ENCODE measurements at regions not wholly inside any gene's neighbourhood (a gene's known extent, or its start where the extent isn't known, plus 50 kb on each side); places are given as distances from the start of the nearest gene placed in this dataset.

GRCh38 chr5:121174351-121174750 lies 677.3 kb upstream of the FTMT start:
- no peaks in the 10 kb centered on the region for H3K4me1 ChIP-seq (ENCODE audit: control insufficient read depth, low read length)
- no peak overlapping the region for H3K27ac ChIP-seq (ENCODE audit: low read depth, low read length)
- H3K36me3 ChIP-seq (ENCODE audit: control insufficient read depth, low read length) = no peaks in the 10 kb centered on the region
- no peaks in the 10 kb centered on the region; the same call in 1 of the 2 replicates for H3K9me3 ChIP-seq (ENCODE audit: control insufficient read depth, insufficient read depth, low read length)
- no peaks in the 10 kb centered on the region for H3F3A ChIP-seq (ENCODE audit: control insufficient read depth, insufficient read depth)
- TF ChIP-seq, protein P1, sequence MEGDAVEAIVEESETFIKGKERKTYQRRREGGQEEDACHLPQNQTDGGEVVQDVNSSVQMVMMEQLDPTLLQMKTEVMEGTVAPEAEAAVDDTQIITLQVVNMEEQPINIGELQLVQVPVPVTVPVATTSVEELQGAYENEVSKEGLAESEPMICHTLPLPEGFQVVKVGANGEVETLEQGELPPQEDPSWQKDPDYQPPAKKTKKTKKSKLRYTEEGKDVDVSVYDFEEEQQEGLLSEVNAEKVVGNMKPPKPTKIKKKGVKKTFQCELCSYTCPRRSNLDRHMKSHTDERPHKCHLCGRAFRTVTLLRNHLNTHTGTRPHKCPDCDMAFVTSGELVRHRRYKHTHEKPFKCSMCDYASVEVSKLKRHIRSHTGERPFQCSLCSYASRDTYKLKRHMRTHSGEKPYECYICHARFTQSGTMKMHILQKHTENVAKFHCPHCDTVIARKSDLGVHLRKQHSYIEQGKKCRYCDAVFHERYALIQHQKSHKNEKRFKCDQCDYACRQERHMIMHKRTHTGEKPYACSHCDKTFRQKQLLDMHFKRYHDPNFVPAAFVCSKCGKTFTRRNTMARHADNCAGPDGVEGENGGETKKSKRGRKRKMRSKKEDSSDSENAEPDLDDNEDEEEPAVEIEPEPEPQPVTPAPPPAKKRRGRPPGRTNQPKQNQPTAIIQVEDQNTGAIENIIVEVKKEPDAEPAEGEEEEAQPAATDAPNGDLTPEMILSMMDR (IDR thresholded peaks at IDR 0.05; ENCODE audit: low read depth, low read length, poor library complexity, severe bottlenecking) = no peak
- H3K4me2 ChIP-seq (ENCODE audit: low read length) = no peak overlapping the region
- H4K20me1 ChIP-seq (ENCODE audit: control insufficient read depth, insufficient read depth, low read depth, low read length) = no peaks in the 10 kb centered on the region
- H3K4me3 ChIP-seq (ENCODE audit: low read length) = no peak overlapping the region
- no peaks in the 10 kb centered on the region for H3K79me2 ChIP-seq (ENCODE audit: control insufficient read depth, low read length)
- no peaks in the 10 kb centered on the region for H3K27me3 ChIP-seq (ENCODE audit: control insufficient read depth, low read length)
- no peaks in the 10 kb centered on the region for H3K9me2 ChIP-seq (replicated peaks; ENCODE audit: control insufficient read depth, low read length)

DNA sequence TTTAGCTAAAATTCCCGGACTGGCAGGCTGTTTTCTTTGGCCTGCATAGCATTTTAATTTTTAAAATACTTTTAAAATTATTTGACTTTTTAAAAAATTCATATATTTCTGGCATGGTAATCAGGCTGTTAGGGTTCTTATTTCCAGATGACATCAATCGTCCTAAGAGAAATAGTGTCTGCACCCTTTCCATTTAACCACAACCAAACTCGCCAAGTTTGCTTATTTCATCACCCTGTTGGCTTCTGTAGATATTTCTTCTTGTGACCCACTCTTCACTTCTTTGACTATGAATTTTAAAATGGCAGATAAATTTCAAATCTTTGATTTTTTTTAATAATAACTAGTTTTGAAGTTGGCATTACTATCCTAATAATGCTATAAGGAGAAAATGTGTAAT lies 675.7 kb upstream of the FTMT start:
- Histone ChIP-seq H3F3A (ENCODE audit: control insufficient read depth, insufficient read depth) (no peaks in the 10 kb centered on the region), H4K20me1 (ENCODE audit: control insufficient read depth, insufficient read depth, low read depth, low read length) (no peaks in the 10 kb centered on the region), H3K27ac (ENCODE audit: low read depth, low read length) (no peak overlapping the region), H3K4me1 (ENCODE audit: control insufficient read depth, low read length) (no peaks in the 10 kb centered on the region), H3K4me3 (ENCODE audit: low read length) (no peak overlapping the region), H3K79me2 (ENCODE audit: control insufficient read depth, low read length) (no peaks in the 10 kb centered on the region), H3K36me3 (ENCODE audit: control insufficient read depth, low read length) (no peaks in the 10 kb centered on the region), H3K9me3 (ENCODE audit: control insufficient read depth, insufficient read depth, low read length) (no peaks in the 10 kb centered on the region; the same call in 1 of the 2 replicates), H3K9me2 (replicated peaks; ENCODE audit: control insufficient read depth, low read length) (no peaks in the 10 kb centered on the region), H3K27me3 (ENCODE audit: control insufficient read depth, low read length) (no peaks in the 10 kb centered on the region), H3K4me2 (ENCODE audit: low read length) (no peak overlapping the region)
- no peak for TF ChIP-seq EZH2phosphoT487 (IDR thresholded peaks at IDR 0.05; ENCODE audit: borderline replicate concordance, low read length)
- TF ChIP-seq, protein P1 (IDR thresholded peaks at IDR 0.05; ENCODE audit: low read depth, low read length, poor library complexity, severe bottlenecking) = no peak

DNA sequence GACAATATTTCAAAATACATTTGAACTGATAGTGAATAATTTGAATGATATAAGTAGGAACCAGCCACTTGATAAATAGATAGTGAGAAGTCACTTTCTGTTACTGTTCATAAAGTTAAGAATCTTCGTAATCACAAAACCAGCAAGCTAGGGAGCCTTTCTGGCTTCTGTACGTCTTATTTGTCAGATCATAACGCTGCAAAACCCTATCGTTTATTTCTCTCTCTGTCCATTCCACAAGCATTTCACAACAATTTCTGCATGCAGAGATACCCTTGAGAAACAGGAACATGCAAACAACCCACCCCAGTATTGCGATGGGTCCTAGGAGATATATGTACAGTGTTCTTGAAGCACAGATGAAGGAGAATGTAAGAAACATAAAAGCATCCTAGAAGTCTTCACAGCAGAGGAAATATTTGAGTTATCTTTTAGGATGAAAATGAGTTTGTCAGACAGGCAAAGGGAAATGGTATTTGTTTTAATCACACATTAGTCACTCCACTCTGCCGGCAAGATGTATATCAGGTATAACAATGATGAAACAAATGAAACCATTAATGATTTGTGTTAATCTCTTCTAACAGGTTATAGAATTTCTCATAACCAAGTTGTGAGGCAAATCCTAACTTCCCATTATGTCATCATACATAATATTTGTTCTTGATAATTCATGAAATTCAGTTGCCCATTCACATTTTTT lies 668.7 kb upstream of the FTMT start:
- TF ChIP-seq EZH2phosphoT487 (IDR thresholded peaks at IDR 0.05; ENCODE audit: borderline replicate concordance, low read length) = no peak
- TF ChIP-seq, protein P1 (IDR thresholded peaks at IDR 0.05; ENCODE audit: low read depth, low read length, poor library complexity, severe bottlenecking) = no peak

More for the DNA sequence above, 668.7 kb upstream of the FTMT start:
- Histone ChIP-seq H3K9me2 (replicated peaks; ENCODE audit: control insufficient read depth, low read length) (no peaks in the 10 kb centered on the region), H3K9me3 (ENCODE audit: control insufficient read depth, insufficient read depth, low read length) (no peaks in the 10 kb centered on the region), H3F3A (ENCODE audit: control insufficient read depth, insufficient read depth) (no peaks in the 10 kb centered on the region), H3K36me3 (ENCODE audit: control insufficient read depth, low read length) (no peaks in the 10 kb centered on the region), H3K4me1 (ENCODE audit: control insufficient read depth, low read length) (no peaks in the 10 kb centered on the region), H3K27me3 (ENCODE audit: control insufficient read depth, low read length) (no peaks in the 10 kb centered on the region), H4K20me1 (ENCODE audit: control insufficient read depth, insufficient read depth, low read depth, low read length) (no peaks in the 10 kb centered on the region), H3K27ac (ENCODE audit: low read depth, low read length) (no peak overlapping the region), H3K79me2 (ENCODE audit: control insufficient read depth, low read length) (no peaks in the 10 kb centered on the region), H3K4me3 (ENCODE audit: low read length) (no peak overlapping the region), H3K4me2 (ENCODE audit: low read length) (no peak overlapping the region)
